GM19395 (cell line): ENCODE measurements at regions not wholly inside any gene's neighbourhood (a gene's known extent, or its start where the extent isn't known, plus 50 kb on each side); places are given as distances from the start of the nearest gene placed in this dataset.
"Not testable (repeated sequence)": the region's sequence is repeated elsewhere in the genome, so short reads cannot be mapped to it uniquely, and the experiment has no call there.

Source experiments
- ATAC-seq: cut with Tn5 transposase; IDR thresholded peaks from one replicate; pipeline ENCODE4 v1.9.1; 2021; ENCODE audit warnings: mild to moderate bottlenecking, moderate library complexity; ENCODE audit not compliant: unreplicated experiment

GRCh38 chr6:113015249-113015648, 668.1 kb downstream of the RFPL4B start:
- no peak for ATAC-seq

GRCh38 chr6:113017353-113017752, 670.2 kb downstream of the RFPL4B start:
- ATAC-seq, result no peak

GRCh38 chr6:113018351-113019151, 671.4 kb downstream of the RFPL4B start:
- no peak for ATAC-seq

- no peak for ATAC-seq
Measured at GRCh38 chr6:113019176-113019575, 672.0 kb downstream of the RFPL4B start.

- no peak for ATAC-seq
Measured at GRCh38 chr6:113027780-113028179, 680.6 kb downstream of the RFPL4B start.

GRCh38 chr6:113029161-113029560, 682.0 kb downstream of the RFPL4B start:
- not testable (repeated sequence) for ATAC-seq

- ATAC-seq, result no peak
Measured at GRCh38 chr6:113031591-113032238, 684.6 kb downstream of the RFPL4B start.

- no peak for ATAC-seq
Measured at GRCh38 chr6:113039005-113039404, 691.9 kb downstream of the RFPL4B start.

GRCh38 chr6:113047148-113047547, 700.0 kb downstream of the RFPL4B start:
- ATAC-seq, result no peak

- ATAC-seq, result no peak
Measured at GRCh38 chr6:113047932-113048331, 700.8 kb downstream of the RFPL4B start.

- ATAC-seq, result no peak
Measured at GRCh38 chr6:113048741-113049140, 701.6 kb downstream of the RFPL4B start.

- no peak for ATAC-seq
Measured at GRCh38 chr6:113049190-113049589, 702.1 kb downstream of the RFPL4B start.

GRCh38 chr6:113050010-113050858, 703.1 kb downstream of the RFPL4B start:
- no peak for ATAC-seq

GRCh38 chr6:113050979-113051378, 703.8 kb downstream of the RFPL4B start:
- ATAC-seq, result no peak

GRCh38 chr6:113052506-113052905, 705.4 kb downstream of the RFPL4B start:
- ATAC-seq, result no peak

- no peak for ATAC-seq
Measured at GRCh38 chr6:113055061-113055460, 707.9 kb downstream of the RFPL4B start.

GRCh38 chr6:113055998-113056397, 708.9 kb downstream of the RFPL4B start:
- ATAC-seq, result no peak

GRCh38 chr6:113057567-113058053, 710.5 kb downstream of the RFPL4B start:
- ATAC-seq, result no peak

- no peak for ATAC-seq
Measured at GRCh38 chr6:113060664-113061063, 713.5 kb downstream of the RFPL4B start.

GRCh38 chr6:113065611-113066010, 718.5 kb downstream of the RFPL4B start:
- ATAC-seq, result no peak

GRCh38 chr6:113067612-113068275, 720.6 kb downstream of the RFPL4B start:
- ATAC-seq, result no peak
